DND-41 (cell line): ENCODE measurements at regions not wholly inside any gene's neighbourhood (a gene's known extent, or its start where the extent isn't known, plus 50 kb on each side); places are given as distances from the start of the nearest gene placed in this dataset.

ENCODE experiments used
- EZH2 ChIP-seq: IDR thresholded peaks from 3 replicates; pipeline ENCODE4 v1.6.1; 2012; ENCODE audit warnings: borderline replicate concordance, low read depth, mild to moderate bottlenecking, moderate library complexity, low read length, inconsistent platforms; ENCODE audit not compliant: severe bottlenecking
- TF ChIP-seq, protein P1 (sequence below): IDR thresholded peaks from 2 replicates; pipeline ENCODE4 v1.5.1; 2012; ENCODE audit warnings: borderline replicate concordance, low read length, moderate library complexity, mild to moderate bottlenecking; ENCODE audit not compliant: poor library complexity, severe bottlenecking; ENCODE audit errors: extremely low read depth

DNA sequence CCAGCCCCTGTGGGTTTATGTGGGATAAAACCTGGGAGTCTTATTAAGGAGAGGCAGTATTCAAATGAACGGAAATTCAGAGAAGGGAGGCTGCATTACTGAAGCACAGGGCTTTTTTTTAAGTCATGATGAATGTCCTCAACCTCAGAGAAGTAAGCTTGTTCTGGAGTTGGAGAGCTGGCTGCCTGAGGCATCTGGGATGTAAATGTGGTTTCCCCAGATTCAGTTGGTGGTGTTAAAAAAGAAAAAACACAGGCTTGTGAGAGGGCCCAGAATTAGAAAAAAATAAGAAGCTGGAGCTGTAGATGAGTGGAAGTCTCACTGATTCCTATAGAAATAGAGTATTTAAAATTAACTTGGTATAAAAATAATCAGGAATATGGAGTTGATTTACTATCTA lies 64.0 kb upstream of the GPR12 start:
- TF ChIP-seq, protein P1, sequence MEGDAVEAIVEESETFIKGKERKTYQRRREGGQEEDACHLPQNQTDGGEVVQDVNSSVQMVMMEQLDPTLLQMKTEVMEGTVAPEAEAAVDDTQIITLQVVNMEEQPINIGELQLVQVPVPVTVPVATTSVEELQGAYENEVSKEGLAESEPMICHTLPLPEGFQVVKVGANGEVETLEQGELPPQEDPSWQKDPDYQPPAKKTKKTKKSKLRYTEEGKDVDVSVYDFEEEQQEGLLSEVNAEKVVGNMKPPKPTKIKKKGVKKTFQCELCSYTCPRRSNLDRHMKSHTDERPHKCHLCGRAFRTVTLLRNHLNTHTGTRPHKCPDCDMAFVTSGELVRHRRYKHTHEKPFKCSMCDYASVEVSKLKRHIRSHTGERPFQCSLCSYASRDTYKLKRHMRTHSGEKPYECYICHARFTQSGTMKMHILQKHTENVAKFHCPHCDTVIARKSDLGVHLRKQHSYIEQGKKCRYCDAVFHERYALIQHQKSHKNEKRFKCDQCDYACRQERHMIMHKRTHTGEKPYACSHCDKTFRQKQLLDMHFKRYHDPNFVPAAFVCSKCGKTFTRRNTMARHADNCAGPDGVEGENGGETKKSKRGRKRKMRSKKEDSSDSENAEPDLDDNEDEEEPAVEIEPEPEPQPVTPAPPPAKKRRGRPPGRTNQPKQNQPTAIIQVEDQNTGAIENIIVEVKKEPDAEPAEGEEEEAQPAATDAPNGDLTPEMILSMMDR, result no peak
- TF ChIP-seq EZH2, result no peak
